NT2/D1 (cell line): ENCODE measurements at regions not wholly inside any gene's neighbourhood (a gene's known extent, or its start where the extent isn't known, plus 50 kb on each side); places are given as distances from the start of the nearest gene placed in this dataset.

ENCODE experiments used
- SUZ12 ChIP-seq: IDR thresholded peaks from 2 replicates; pipeline ENCODE4 v1.6.1; 2011; ENCODE audit not compliant: insufficient read length, insufficient read depth; ENCODE audit errors: extremely low read depth
- YY1 ChIP-seq: IDR thresholded peaks from 2 replicates; pipeline ENCODE4 v1.6.1; 2011; ENCODE audit not compliant: insufficient read length, insufficient read depth
- ZNF274 ChIP-seq: IDR thresholded peaks from 2 replicates; pipeline ENCODE4 v1.6.1; 2011; ENCODE audit warnings: mild to moderate bottlenecking, low read depth, low read length

DNA sequence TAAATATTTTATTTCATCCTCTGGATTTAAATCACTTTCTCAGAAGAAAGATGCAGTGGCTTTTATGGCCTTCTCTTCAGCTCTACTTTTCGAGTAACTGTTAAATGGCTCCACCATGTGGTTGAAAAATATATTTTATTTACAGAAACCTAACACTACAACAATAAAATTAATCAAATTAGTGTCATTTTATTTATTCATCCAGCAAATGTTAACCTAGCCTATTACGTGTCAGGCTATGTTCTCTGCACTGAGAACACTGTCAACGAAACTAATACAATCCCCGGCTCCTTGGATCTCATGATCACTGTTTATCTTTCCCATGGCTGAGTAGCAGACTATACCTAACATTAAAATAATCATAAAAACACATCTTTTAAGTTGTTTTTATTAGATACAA is 148.0 kb upstream of the OSTN start:
- no peak for TF ChIP-seq YY1
- no peak for TF ChIP-seq ZNF274
- TF ChIP-seq SUZ12: no peak
